SK-N-SH (cell line): ENCODE measurements at regions not wholly inside any gene's neighbourhood (a gene's known extent, or its start where the extent isn't known, plus 50 kb on each side); places are given as distances from the start of the nearest gene placed in this dataset.

Source experiments
- CTCF ChIA-PET: fragments of 300-600, 350-600 bp; formaldehyde crosslinking; extraction: SDS; loops from one replicate; lab custom pipeline; 2021; lab: Yijun Ruan, JAX
- POLR2A ChIA-PET: fragments of 350-600 bp; sonication (Branson Sonifier 250); formaldehyde crosslinking; extraction: SDS; loops from one replicate; lab custom pipeline; 2020; ENCODE audit warnings: antibody characterized with exemption, inconsistent platforms; lab: Yijun Ruan, JAX
- DNase-seq: peaks from one replicate; pipeline ENCODE4 v3.0.0; 2012
- H2AFZ ChIP-seq: fragments of 200-600 bp; sonication (generic); 2 replicates; pipeline ENCODE4 v1.8.1; 2016; ENCODE audit warnings: antibody characterized with exemption, mild to moderate bottlenecking, low read depth
- H3F3A ChIP-seq: fragments of 200-600 bp; sonication (generic); replicated peaks from 2 replicates; pipeline ENCODE3; 2016; ENCODE audit warnings: antibody characterized with exemption, mild to moderate bottlenecking; ENCODE audit not compliant: insufficient read depth
- H3K27ac ChIP-seq, 2 experiments: fragments of 200-500 bp in 1 of 2; fragments of 200-600 bp in 1 of 2; sonication (Bioruptor generic) in 1 of 2; sonication (generic), shearing (Covaris generic) in 1 of 2; 2 replicates each; pipeline versions ENCODE4 v1.5.1 to v1.6.1; 2014 to 2016; ENCODE audit warnings: low read depth in 2 of 2, inconsistent platforms in 1 of 2, low read length in 1 of 2, mild to moderate bottlenecking in 1 of 2, mixed read lengths in 1 of 2
- H3K27me3 ChIP-seq: fragments of 200-600 bp; sonication (generic), shearing (Covaris generic); 2 replicates; pipeline ENCODE4 v1.6.1; 2016; ENCODE audit warnings: mixed run types; ENCODE audit not compliant: insufficient read depth
- H3K36me3 ChIP-seq, 2 experiments: fragments of 200-500 bp in 1 of 2; fragments of 200-600 bp in 1 of 2; sonication (Bioruptor generic) in 1 of 2; sonication (generic) in 1 of 2; replicated peaks in 1 of 2; 2 replicates each; pipeline versions ENCODE3 to v1.5.1; 2014 to 2016; ENCODE audit warnings: low read length in 1 of 2, mild to moderate bottlenecking in 1 of 2; ENCODE audit not compliant: insufficient read depth in 2 of 2, control insufficient read depth in 1 of 2
- H3K4me1 ChIP-seq, 2 experiments: fragments of 200-500 bp in 1 of 2; fragments of 200-600 bp in 1 of 2; sonication (Bioruptor generic) in 1 of 2; sonication (generic), shearing (Covaris generic) in 1 of 2; 2 replicates each; pipeline versions ENCODE4 v1.5.1 to v1.6.1; 2014 to 2016; ENCODE audit warnings: low read depth in 1 of 2, low read length in 1 of 2, mixed run types in 1 of 2; ENCODE audit not compliant: insufficient read depth in 2 of 2, control insufficient read depth in 1 of 2
- H3K4me2 ChIP-seq: fragments of 200-600 bp; sonication (generic), shearing (Covaris generic); 2 replicates; pipeline ENCODE4 v1.6.1; 2017; ENCODE audit warnings: mixed run types
- H3K4me3 ChIP-seq, 2 experiments: fragments of 200-500 bp in 1 of 2; fragments of 200-600 bp in 1 of 2; sonication (Bioruptor generic) in 1 of 2; sonication (generic), shearing (Covaris generic) in 1 of 2; 2 replicates each; pipeline versions ENCODE4 v1.5.1 to v1.8.1; 2014 to 2016; ENCODE audit warnings: low read depth in 2 of 2, inconsistent platforms in 1 of 2, low read length in 1 of 2, mild to moderate bottlenecking in 1 of 2, mixed read lengths in 1 of 2, moderate library complexity in 1 of 2
- H3K79me2 ChIP-seq: fragments of 200-600 bp; sonication (generic); 2 replicates; pipeline ENCODE4 v1.8.1; 2017; ENCODE audit warnings: mild to moderate bottlenecking; ENCODE audit not compliant: insufficient read depth
- H3K9ac ChIP-seq: fragments of 200-600 bp; sonication (generic); 2 replicates; pipeline ENCODE4 v1.6.1; 2017; ENCODE audit warnings: mixed run types
- H3K9me2 ChIP-seq: fragments of 200-600 bp; sonication (generic); 2 replicates; pipeline ENCODE4 v1.6.1; 2017; ENCODE audit warnings: mixed run types
- H3K9me3 ChIP-seq: fragments of 200-600 bp; sonication (generic); 2 replicates; pipeline ENCODE4 v1.6.1; 2017; ENCODE audit warnings: mixed run types, mild to moderate bottlenecking, moderate library complexity
- H4K20me1 ChIP-seq: fragments of 200-600 bp; sonication (generic); 2 replicates; pipeline ENCODE4 v1.6.1; 2017; ENCODE audit warnings: mild to moderate bottlenecking, mixed run types; ENCODE audit not compliant: insufficient read depth
- CHD2 ChIP-seq: fragments of 150-350 bp; IDR thresholded peaks from 2 replicates; pipeline ENCODE4 v1.6.1; 2018; ENCODE audit warnings: low read length; ENCODE audit not compliant: partially characterized antibody
- ELF1 ChIP-seq: IDR thresholded peaks from 2 replicates; pipeline ENCODE4 v1.4.0; 2012
- EP300 ChIP-seq, 2 experiments: IDR thresholded peaks; 2 replicates each; pipeline versions ENCODE4 v1.4.0 to v1.6.1; 2012; ENCODE audit warnings: borderline replicate concordance in 1 of 2, low read depth in 1 of 2, low read length in 1 of 2
- EZH2phosphoT487 ChIP-seq: fragments of 200-600 bp; sonication (generic); IDR thresholded peaks from 2 replicates; pipeline ENCODE4 v1.6.1; 2017; ENCODE audit warnings: low read depth, mixed run types, mild to moderate bottlenecking, antibody characterized with exemption, moderate library complexity, borderline replicate concordance
- FOSL2 ChIP-seq: IDR thresholded peaks from 2 replicates; pipeline ENCODE4 v1.4.0; 2012; ENCODE audit warnings: low read depth, mild to moderate bottlenecking, moderate library complexity, borderline replicate concordance
- FOXJ3 ChIP-seq: sonication (generic); formaldehyde crosslinking; IDR thresholded peaks from 2 replicates; pipeline ENCODE4 v1.5.1; 2020; ENCODE audit warnings: mild to moderate bottlenecking, missing genetic modification reagents
- FOXM1 ChIP-seq: IDR thresholded peaks from 2 replicates; pipeline ENCODE4 v1.4.0; 2012; ENCODE audit warnings: low read depth, mild to moderate bottlenecking
- GABPA ChIP-seq: IDR thresholded peaks from 2 replicates; pipeline ENCODE4 v1.4.0; 2012; ENCODE audit warnings: low read depth, mild to moderate bottlenecking
- GATA2 ChIP-seq: sonication (generic); formaldehyde crosslinking; IDR thresholded peaks from 2 replicates; pipeline ENCODE4 v1.5.0; 2020; ENCODE audit warnings: mild to moderate bottlenecking, missing genetic modification reagents
- JUND ChIP-seq: IDR thresholded peaks from 2 replicates; pipeline ENCODE4 v1.4.0; 2012
- NFIC ChIP-seq: IDR thresholded peaks from 2 replicates; pipeline ENCODE4 v1.4.0; 2012; ENCODE audit warnings: borderline replicate concordance
- RCOR1 ChIP-seq: fragments of 150-350 bp; IDR thresholded peaks from 2 replicates; pipeline ENCODE4 v1.6.1; 2017; ENCODE audit warnings: antibody characterized with exemption, low read length
- RXRA ChIP-seq: IDR thresholded peaks from 2 replicates; pipeline ENCODE4 v1.4.0; 2012; ENCODE audit warnings: low read depth, mild to moderate bottlenecking, borderline replicate concordance
- SIN3A ChIP-seq: IDR thresholded peaks from 2 replicates; pipeline ENCODE4 v1.6.1; 2012; ENCODE audit warnings: low read depth, mild to moderate bottlenecking, low read length, moderate library complexity, borderline replicate concordance
- TAF1 ChIP-seq: IDR thresholded peaks from 2 replicates; pipeline ENCODE4 v1.6.1; 2012; ENCODE audit warnings: low read depth, mild to moderate bottlenecking, low read length, moderate library complexity, borderline replicate concordance
- TCF12 ChIP-seq: IDR thresholded peaks from 2 replicates; pipeline ENCODE4 v1.4.0; 2012
- TEAD4 ChIP-seq: IDR thresholded peaks from 2 replicates; pipeline ENCODE4 v1.4.0; 2012; ENCODE audit warnings: mild to moderate bottlenecking, borderline replicate concordance; ENCODE audit not compliant: insufficient read depth
- YY1 ChIP-seq: IDR thresholded peaks from 2 replicates; pipeline ENCODE4 v1.4.0; 2012; ENCODE audit warnings: low read depth, mild to moderate bottlenecking
- WGBS: methylation state at CpG from one replicate; pipeline ENCODE4 v1.1.6; 2017; ENCODE audit warnings: low lambda C conversion rate; 5-methylcytosine and 5-hydroxymethylcytosine counted together
- TF ChIP-seq, protein P1 (sequence below): IDR thresholded peaks from 2 replicates; pipeline ENCODE4 v1.6.1; 2012; ENCODE audit warnings: mild to moderate bottlenecking, low read depth, low read length, moderate library complexity
- TF ChIP-seq, protein P2 (sequence below): IDR thresholded peaks from 2 replicates; pipeline ENCODE4 v1.4.0; 2012; ENCODE audit warnings: low read depth, borderline replicate concordance

DNA sequence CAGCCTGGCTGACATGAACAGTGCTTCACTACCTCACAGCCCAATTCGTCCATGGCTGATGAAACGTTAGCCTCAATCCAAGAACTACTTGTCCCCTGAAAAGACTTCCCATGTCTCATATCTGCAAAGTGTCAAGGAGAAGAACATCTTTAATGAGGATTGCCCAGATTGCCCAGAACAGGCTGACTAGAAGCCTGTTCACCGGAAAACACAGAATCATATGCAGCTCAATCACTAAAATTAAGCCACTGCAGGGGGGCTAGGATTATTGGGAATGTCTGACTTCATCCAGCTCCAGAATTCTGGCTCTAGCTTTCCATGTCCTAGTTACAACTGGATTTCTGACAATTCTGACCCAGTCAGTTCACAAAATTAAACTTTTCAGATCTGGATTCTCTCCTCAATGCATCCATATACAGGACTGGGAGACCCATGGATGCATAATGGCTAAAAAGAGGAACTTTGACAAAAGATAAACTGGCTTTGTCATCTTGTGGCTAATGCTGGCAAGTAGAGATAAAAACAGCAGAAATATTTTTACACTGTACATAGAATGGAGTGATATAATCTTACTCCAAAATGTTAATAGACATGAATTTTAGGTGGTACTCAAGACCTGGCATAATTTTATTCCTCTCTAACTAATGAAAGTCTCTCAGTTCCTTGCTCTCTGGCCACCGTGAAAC, 467.0 kb upstream of the POT1 start:
- Histone ChIP-seq H4K20me1 (no peaks in the 10 kb centered on the region), H3K4me2 (no peak overlapping the region), H3F3A (no peaks in the 10 kb centered on the region), H3K27ac (no peak overlapping the region), H3K79me2 (no peaks in the 10 kb centered on the region)
- 47% methylated on average over 4 of the region's 4 CpGs for WGBS
- no peak for TF ChIP-seq ELF1
- TF ChIP-seq FOXM1: no peak
- no peak for TF ChIP-seq TCF12
- no peak for TF ChIP-seq SIN3A
- TF ChIP-seq JUND: no peak
- TF ChIP-seq EZH2phosphoT487: no peak
- no peak for TF ChIP-seq RCOR1
- TF ChIP-seq RXRA: no peak
- TF ChIP-seq GATA2: no peak
- TF ChIP-seq CHD2: no peak
- TF ChIP-seq, all 33 proteins: peak for 0
- H3K9me2 ChIP-seq: no peaks in the 10 kb centered on the region
- no peak overlapping the region for H2AFZ ChIP-seq
- no peak overlapping the region for H3K9ac ChIP-seq
- no peaks in the 10 kb centered on the region for H3K36me3 ChIP-seq
- H3K4me3 ChIP-seq: no peak overlapping the region
- no peaks in the 10 kb centered on the region for H3K27me3 ChIP-seq
- no peak for DNase-seq
- no peaks in the 10 kb centered on the region for H3K4me1 ChIP-seq
- ChIA-PET POLR2A (no interaction called here), CTCF (interaction anchor here (0.9 to 1.3 kb wide), 2 partner anchors 13 to 120 kb away, joined by 3 to 4 read pairs; no protein-coding TSS in a partner anchor)
- no peaks in the 10 kb centered on the region for H3K9me3 ChIP-seq

DNA sequence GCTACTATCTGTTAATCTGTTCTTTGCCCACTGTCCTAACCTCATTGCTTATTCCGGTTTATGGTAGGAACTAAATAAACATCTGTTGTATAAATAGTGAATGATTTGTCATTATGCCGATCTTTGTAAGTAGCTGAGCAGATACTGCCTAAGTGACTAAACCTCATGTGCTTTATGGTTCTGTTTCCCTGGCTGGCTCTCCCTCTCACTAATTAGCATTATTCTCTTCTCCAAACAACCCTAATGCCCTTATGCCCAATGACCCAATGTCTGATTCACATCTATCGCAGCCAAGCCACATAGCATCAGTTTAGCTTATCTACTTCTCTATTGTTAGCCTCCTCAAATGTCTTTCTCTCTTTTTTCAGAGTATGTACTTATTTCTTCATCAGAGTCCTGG, 462.3 kb upstream of the POT1 start:
- 30% methylated on average over 3 of the region's 3 CpGs for WGBS
- no peak overlapping the region for H3K27ac ChIP-seq
- no peak overlapping the region for H3K9ac ChIP-seq
- CTCF ChIA-PET: interaction anchor here (0.6 to 1.8 kb wide), 2 partner anchors 332 to 768 kb away, joined by 3 to 4 read pairs; no protein-coding TSS in a partner anchor
- H3K4me1 ChIP-seq: no peaks in the 10 kb centered on the region
- no peak overlapping the region for H2AFZ ChIP-seq
- H3K27me3 ChIP-seq: no peaks in the 10 kb centered on the region
- no peaks in the 10 kb centered on the region for H3K9me3 ChIP-seq
- no peaks in the 10 kb centered on the region for H3K79me2 ChIP-seq
- POLR2A ChIA-PET: no interaction called here
- no peak overlapping the region for H3K4me3 ChIP-seq
- no peaks in the 10 kb centered on the region for H3F3A ChIP-seq
- H3K4me2 ChIP-seq: no peak overlapping the region
- no peak for TF ChIP-seq EZH2phosphoT487
- TF ChIP-seq, protein P1, sequence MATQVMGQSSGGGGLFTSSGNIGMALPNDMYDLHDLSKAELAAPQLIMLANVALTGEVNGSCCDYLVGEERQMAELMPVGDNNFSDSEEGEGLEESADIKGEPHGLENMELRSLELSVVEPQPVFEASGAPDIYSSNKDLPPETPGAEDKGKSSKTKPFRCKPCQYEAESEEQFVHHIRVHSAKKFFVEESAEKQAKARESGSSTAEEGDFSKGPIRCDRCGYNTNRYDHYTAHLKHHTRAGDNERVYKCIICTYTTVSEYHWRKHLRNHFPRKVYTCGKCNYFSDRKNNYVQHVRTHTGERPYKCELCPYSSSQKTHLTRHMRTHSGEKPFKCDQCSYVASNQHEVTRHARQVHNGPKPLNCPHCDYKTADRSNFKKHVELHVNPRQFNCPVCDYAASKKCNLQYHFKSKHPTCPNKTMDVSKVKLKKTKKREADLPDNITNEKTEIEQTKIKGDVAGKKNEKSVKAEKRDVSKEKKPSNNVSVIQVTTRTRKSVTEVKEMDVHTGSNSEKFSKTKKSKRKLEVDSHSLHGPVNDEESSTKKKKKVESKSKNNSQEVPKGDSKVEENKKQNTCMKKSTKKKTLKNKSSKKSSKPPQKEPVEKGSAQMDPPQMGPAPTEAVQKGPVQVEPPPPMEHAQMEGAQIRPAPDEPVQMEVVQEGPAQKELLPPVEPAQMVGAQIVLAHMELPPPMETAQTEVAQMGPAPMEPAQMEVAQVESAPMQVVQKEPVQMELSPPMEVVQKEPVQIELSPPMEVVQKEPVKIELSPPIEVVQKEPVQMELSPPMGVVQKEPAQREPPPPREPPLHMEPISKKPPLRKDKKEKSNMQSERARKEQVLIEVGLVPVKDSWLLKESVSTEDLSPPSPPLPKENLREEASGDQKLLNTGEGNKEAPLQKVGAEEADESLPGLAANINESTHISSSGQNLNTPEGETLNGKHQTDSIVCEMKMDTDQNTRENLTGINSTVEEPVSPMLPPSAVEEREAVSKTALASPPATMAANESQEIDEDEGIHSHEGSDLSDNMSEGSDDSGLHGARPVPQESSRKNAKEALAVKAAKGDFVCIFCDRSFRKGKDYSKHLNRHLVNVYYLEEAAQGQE: no peak
- no peak for TF ChIP-seq EP300 (IDR thresholded peaks at IDR 0.05; ENCODE audit: borderline replicate concordance in 1 of 2, low read depth in 1 of 2, low read length in 1 of 2)
- no peak for TF ChIP-seq JUND
- TF ChIP-seq GABPA: no peak
- TF ChIP-seq TAF1: no peak
- no peak for TF ChIP-seq FOSL2
- TF ChIP-seq, protein P2, sequence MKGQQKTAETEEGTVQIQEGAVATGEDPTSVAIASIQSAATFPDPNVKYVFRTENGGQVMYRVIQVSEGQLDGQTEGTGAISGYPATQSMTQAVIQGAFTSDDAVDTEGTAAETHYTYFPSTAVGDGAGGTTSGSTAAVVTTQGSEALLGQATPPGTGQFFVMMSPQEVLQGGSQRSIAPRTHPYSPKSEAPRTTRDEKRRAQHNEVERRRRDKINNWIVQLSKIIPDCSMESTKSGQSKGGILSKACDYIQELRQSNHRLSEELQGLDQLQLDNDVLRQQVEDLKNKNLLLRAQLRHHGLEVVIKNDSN: no peak
- no peak for TF ChIP-seq YY1
- TF ChIP-seq TCF12: no peak
- no peak for TF ChIP-seq CHD2
- TF ChIP-seq NFIC: no peak
- TF ChIP-seq ELF1: no peak
- no peak for TF ChIP-seq TEAD4
- no peak for TF ChIP-seq GATA2
- TF ChIP-seq FOXM1: no peak
- no peak for TF ChIP-seq FOXJ3 (CRISPR knock-in tag)
- no peaks in the 10 kb centered on the region for H3K36me3 ChIP-seq
- DNase-seq: no peak
- no peaks in the 10 kb centered on the region for H4K20me1 ChIP-seq
- H3K9me2 ChIP-seq: no peaks in the 10 kb centered on the region
